A549 (cell line): ENCODE measurements at regions not wholly inside any gene's neighbourhood (a gene's known extent, or its start where the extent isn't known, plus 50 kb on each side); places are given as distances from the start of the nearest gene placed in this dataset.

Experiments
- CTCF ChIP-seq: fragments of >200 bp; sonication (Bioruptor Twin); formaldehyde crosslinking; IDR thresholded peaks from 3 replicates; pipeline ENCODE4 v1.5.1; 2016
- E2F6 ChIP-seq: IDR thresholded peaks from 2 replicates; pipeline ENCODE4 v1.6.1; 2012; ENCODE audit warnings: low read depth, borderline replicate concordance
- POLR2A ChIP-seq: IDR thresholded peaks from 2 replicates; pipeline ENCODE4 v1.6.1; 2012; ENCODE audit warnings: mild to moderate bottlenecking, low read length
- POLR2AphosphoS2 ChIP-seq: conservative IDR thresholded peaks from 2 replicates; pipeline ENCODE4 v1.6.1; 2012; ENCODE audit warnings: low read length, improper control_type of control experiment, inconsistent platforms

- no peak for TF ChIP-seq POLR2AphosphoS2
- no peak for TF ChIP-seq POLR2A
- TF ChIP-seq E2F6, result no peak
- no peak for TF ChIP-seq CTCF
Observed at GRCh38 chr4:119861731-119862130, 204.9 kb downstream of the MAD2L1 start.
